GM12892 (cell line): ENCODE measurements at regions not wholly inside any gene's neighbourhood (a gene's known extent, or its start where the extent isn't known, plus 50 kb on each side); places are given as distances from the start of the nearest gene placed in this dataset.

ENCODE experiments used
- POLR2A ChIP-seq: IDR thresholded peaks from 2 replicates; pipeline ENCODE4 v1.6.1; 2011; ENCODE audit warnings: low read depth, low read length, control low read depth
- POLR2AphosphoS5 ChIP-seq: IDR thresholded peaks from 2 replicates; pipeline ENCODE4 v1.6.1; 2011; ENCODE audit warnings: low read depth, low read length, control low read depth
- TAF1 ChIP-seq: IDR thresholded peaks from 2 replicates; pipeline ENCODE4 v1.6.1; 2011; ENCODE audit warnings: low read depth, mild to moderate bottlenecking, control low read depth, low read length, borderline replicate concordance

- TF ChIP-seq POLR2AphosphoS5 (no peak), POLR2A (no peak), TAF1 (no peak)
These were observed 959.5 kb upstream of the ADGRL2 start for GRCh38 chr1:80841261-80841660.
